ENCODE measurements at regions not wholly inside any gene's neighbourhood (a gene's known extent, or its start where the extent isn't known, plus 50 kb on each side); places are given as distances from the start of the nearest gene placed in this dataset.

GRCh38 chr9:693201-694091 is 148.1 kb upstream of the DMRT1 start:
- DNase-seq (ENCODE audit: low spot score), result no peak
- H3K4me1 ChIP-seq (ENCODE audit: control insufficient read depth in 4 of 4, insufficient read depth in 4 of 4, low read length in 3 of 4), result peaks cover 12 to 49% (median 37%) of the 10 kb centered on the region in 4 donors
- H3K27me3 ChIP-seq (ENCODE audit: control insufficient read depth in 4 of 4, insufficient read depth in 4 of 4, low read length in 3 of 4), result no peaks in the 10 kb centered on the region
- peak overlapping the region; percentile 84 to 91 for H3K27ac ChIP-seq (ENCODE audit: low read depth in 1 of 2, low read length in 2 of 2)
- peaks cover 0 to 2% (median 0%) of the 10 kb centered on the region in 4 donors for H3K36me3 ChIP-seq (ENCODE audit: control insufficient read depth in 4 of 4, insufficient read depth in 3 of 4, low read depth in 1 of 4, low read length in 3 of 4)
- peak overlapping the region in 1 of 3 donors; percentile 4 for H3K4me3 ChIP-seq (ENCODE audit: low read depth in 1 of 3, low read length in 3 of 3)
- peak; percentile 39 for TF ChIP-seq TAF1 (conservative IDR thresholded peaks at IDR 0.05)
- TF ChIP-seq YY1 (IDR thresholded peaks at IDR 0.05), result peak; percentile 49
- no peak for TF ChIP-seq ATF3 (IDR thresholded peaks at IDR 0.05)
- TF ChIP-seq CTCF (IDR thresholded peaks at IDR 0.05; ENCODE audit: low read depth, low read length, missing input control), result no peak
- peak; percentile 63 for TF ChIP-seq REST (IDR thresholded peaks at IDR 0.05)
- peak; percentile 33 for TF ChIP-seq RAD21 (IDR thresholded peaks at IDR 0.05)
- TF ChIP-seq, protein P1, sequence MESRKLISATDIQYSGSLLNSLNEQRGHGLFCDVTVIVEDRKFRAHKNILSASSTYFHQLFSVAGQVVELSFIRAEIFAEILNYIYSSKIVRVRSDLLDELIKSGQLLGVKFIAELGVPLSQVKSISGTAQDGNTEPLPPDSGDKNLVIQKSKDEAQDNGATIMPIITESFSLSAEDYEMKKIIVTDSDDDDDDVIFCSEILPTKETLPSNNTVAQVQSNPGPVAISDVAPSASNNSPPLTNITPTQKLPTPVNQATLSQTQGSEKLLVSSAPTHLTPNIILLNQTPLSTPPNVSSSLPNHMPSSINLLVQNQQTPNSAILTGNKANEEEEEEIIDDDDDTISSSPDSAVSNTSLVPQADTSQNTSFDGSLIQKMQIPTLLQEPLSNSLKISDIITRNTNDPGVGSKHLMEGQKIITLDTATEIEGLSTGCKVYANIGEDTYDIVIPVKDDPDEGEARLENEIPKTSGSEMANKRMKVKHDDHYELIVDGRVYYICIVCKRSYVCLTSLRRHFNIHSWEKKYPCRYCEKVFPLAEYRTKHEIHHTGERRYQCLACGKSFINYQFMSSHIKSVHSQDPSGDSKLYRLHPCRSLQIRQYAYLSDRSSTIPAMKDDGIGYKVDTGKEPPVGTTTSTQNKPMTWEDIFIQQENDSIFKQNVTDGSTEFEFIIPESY (IDR thresholded peaks at IDR 0.05), result no peak
- peak; percentile 15 for TF ChIP-seq SP1 (IDR thresholded peaks at IDR 0.05)
- no peak for TF ChIP-seq NR2F2 (IDR thresholded peaks at IDR 0.05)
- TF ChIP-seq HNF4A (conservative IDR thresholded peaks at IDR 0.05), result peak in 1 of 2 donors; percentile 19
- TF ChIP-seq RXRA (IDR thresholded peaks at IDR 0.05), result peak; percentile 7 to 16
- WGBS, result 10% methylated on average over 6 of the region's 6 CpGs
- no peaks in the 10 kb centered on the region for H3K9me3 ChIP-seq (ENCODE audit: control insufficient read depth in 4 of 4, low read length in 3 of 4)
- peak overlapping the region; percentile 10 to 85 for H3K9ac ChIP-seq (ENCODE audit: low read depth in 1 of 2, low read length in 2 of 2)

- no peak for DNase-seq (ENCODE audit: low spot score)
- WGBS, result 27% methylated on average over 1 of the region's 1 CpG
- Histone ChIP-seq H3K4me1 (ENCODE audit: control insufficient read depth in 4 of 4, insufficient read depth in 4 of 4, low read length in 3 of 4) (peaks cover 9 to 54% (median 41%) of the 10 kb centered on the region in 4 donors), H3K36me3 (ENCODE audit: control insufficient read depth in 4 of 4, insufficient read depth in 3 of 4, low read depth in 1 of 4, low read length in 3 of 4) (peaks cover 0 to 2% (median 0%) of the 10 kb centered on the region in 4 donors), H3K27ac (ENCODE audit: low read depth in 1 of 2, low read length in 2 of 2) (peak overlapping the region; percentile 84 to 91), H3K4me3 (ENCODE audit: low read depth in 1 of 3, low read length in 3 of 3) (peak overlapping the region in 1 of 3 donors; percentile 6), H3K27me3 (ENCODE audit: control insufficient read depth in 4 of 4, insufficient read depth in 4 of 4, low read length in 3 of 4) (no peaks in the 10 kb centered on the region), H3K9me3 (ENCODE audit: control insufficient read depth in 4 of 4, low read length in 3 of 4) (no peaks in the 10 kb centered on the region), H3K9ac (ENCODE audit: low read depth in 1 of 2, low read length in 2 of 2) (peak overlapping the region in 1 of 2 donors; percentile 85)
- TF ChIP-seq HNF4G (IDR thresholded peaks at IDR 0.05), result no peak
- TF ChIP-seq FOXA2 (IDR thresholded peaks at IDR 0.05), result no peak
- TF ChIP-seq ATF3 (IDR thresholded peaks at IDR 0.05), result no peak
- no peak for TF ChIP-seq NR2F2 (IDR thresholded peaks at IDR 0.05)
- no peak for TF ChIP-seq HNF4A (conservative IDR thresholded peaks at IDR 0.05)
- no peak for TF ChIP-seq YY1 (IDR thresholded peaks at IDR 0.05)
- no peak for TF ChIP-seq FOXA1 (IDR thresholded peaks at IDR 0.05)
- TF ChIP-seq, protein P1 (IDR thresholded peaks at IDR 0.05), result no peak
- TF ChIP-seq SP1 (IDR thresholded peaks at IDR 0.05), result no peak
- no peak for TF ChIP-seq RXRA (IDR thresholded peaks at IDR 0.05)
- TF ChIP-seq JUND (IDR thresholded peaks at IDR 0.05), result no peak
- no peak for TF ChIP-seq RAD21 (IDR thresholded peaks at IDR 0.05)
- TF ChIP-seq GABPA (IDR thresholded peaks at IDR 0.05 in 1 of 2, conservative IDR thresholded peaks at IDR 0.05 in 1 of 2), result no peak
- TF ChIP-seq EGR1 (IDR thresholded peaks at IDR 0.05; ENCODE audit: low read depth in 2 of 2), result no peak
- no peak for TF ChIP-seq TAF1 (conservative IDR thresholded peaks at IDR 0.05)
- no peak for TF ChIP-seq CTCF (IDR thresholded peaks at IDR 0.05; ENCODE audit: low read depth, low read length, missing input control)
Measured at GRCh38 chr9:694092-694402, 147.4 kb upstream of the DMRT1 start.
